GM19438 (cell line): ENCODE measurements at regions not wholly inside any gene's neighbourhood (a gene's known extent, or its start where the extent isn't known, plus 50 kb on each side); places are given as distances from the start of the nearest gene placed in this dataset.
"Not testable (repeated sequence)": the region's sequence is repeated elsewhere in the genome, so short reads cannot be mapped to it uniquely, and the experiment has no call there.

ENCODE experiments used
- ATAC-seq: cut with Tn5 transposase; IDR thresholded peaks from one replicate; pipeline ENCODE4 v1.9.1; 2021; ENCODE audit warnings: low read depth; ENCODE audit not compliant: unreplicated experiment

- no peak for ATAC-seq
Observed at GRCh38 chr6:139753198-139753861, 378.9 kb upstream of the CITED2 start.

DNA sequence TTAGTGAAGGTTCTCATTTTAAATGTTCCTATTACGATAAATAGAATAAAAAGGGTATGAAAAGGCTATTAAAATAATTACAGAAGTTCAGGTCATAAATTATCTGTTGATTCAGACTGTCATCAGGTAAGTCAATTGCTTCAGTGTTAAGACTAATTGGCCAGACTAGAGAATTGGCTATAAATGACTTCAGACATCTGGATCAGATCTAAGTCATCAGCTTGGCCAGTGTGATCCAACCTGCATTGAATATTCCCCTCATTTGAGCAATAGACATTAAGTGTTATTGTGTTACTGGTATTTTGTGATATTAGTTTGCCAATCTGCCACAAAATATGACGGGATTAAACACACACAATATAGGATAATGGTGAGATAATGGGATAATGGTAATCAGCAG is 377.6 kb upstream of the CITED2 start:
- ATAC-seq, result no peak

DNA sequence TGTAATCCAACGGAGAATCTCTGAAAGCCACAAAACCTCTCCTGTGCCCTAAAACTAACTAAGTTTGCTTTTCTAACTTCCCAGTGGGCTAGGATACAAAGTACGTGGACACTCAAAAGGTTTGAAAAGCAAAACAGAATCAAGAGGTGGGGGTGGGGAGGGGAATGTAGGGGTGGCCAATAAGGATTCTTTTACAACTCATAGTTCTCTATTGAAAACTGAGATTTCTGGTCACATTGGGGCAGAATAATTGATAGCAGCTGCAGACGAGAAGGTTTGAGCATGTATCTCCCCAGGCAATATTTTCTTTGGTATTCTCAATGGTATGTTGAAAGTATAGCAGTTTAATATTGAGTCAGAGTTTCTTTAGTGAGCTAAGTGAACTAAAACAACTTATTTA is 376.7 kb upstream of the CITED2 start:
- no peak for ATAC-seq

DNA sequence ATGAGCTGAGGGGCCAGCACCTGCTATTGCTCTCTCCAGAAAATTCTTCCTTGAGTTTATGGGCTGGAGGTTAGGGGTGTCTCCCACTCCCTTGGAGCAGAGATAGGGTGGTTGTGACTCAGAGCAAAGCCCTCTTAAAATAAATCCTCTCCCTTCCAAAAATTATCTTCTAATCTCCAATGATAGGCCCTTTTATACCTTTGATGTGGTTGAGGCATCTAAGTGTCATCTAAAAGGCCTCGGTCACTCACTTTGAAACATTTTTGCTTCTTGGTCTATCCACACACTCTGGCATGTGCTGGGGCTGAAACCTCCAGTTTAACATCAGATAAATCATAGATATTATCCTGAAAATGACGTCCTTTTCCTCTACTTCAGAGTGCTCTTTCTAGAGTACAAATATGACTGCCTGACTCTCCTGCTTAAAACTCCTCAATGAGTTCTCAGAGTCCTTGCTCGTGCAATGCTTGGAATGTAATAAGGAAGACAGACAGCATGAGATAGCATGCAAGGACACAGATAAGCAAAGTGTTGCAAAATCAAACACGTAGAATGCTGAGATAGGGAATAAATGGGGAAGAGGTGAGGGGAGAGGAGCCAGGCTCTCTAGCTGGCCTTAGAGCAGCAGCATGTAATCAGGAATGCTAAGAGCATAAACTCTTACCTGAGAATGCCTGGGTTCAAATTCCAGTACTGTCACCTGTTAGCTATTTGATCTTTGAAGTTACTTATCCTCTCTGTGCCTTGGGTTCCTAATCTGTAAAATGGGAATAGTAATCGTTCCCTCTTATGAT is 374.1 kb upstream of the CITED2 start:
- ATAC-seq, result no peak

DNA sequence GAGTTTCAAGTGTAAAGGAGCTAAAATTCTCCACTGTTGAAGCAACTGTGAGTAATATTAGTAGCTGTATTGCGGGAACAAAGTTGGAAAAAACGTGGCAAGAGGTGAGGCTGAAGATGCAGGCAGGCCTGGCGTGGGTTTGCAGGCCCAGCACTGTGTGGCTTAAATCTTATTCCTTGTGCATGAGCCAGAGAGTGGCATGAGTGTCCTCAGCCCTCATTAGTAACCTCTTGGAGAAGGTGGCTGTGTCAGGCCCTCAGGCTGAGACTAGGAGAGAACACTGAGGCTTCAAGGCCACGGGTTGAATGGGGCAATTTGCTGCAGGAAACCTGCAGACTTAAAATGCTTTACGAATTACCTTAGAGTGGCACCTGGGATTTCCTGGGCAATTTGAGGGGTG is 372.7 kb upstream of the CITED2 start:
- ATAC-seq, result no peak

DNA sequence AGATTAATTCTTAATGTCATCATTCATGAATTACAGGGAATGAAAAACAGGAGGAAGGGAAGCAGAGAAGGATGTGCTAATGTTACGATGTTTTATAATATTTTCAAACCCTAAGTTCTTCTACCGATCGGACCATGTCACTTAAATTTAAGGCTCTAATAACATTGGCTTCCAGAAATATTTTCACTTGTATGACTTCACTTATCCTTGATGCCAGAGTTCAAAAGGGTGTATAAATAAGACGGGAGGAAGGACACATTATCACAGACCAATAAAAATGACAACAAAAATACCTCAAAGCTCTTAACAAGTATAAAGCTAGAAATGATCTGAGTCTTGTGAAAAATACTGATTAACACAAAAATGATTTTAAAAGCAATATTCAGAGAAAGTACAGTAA is 370.4 kb upstream of the CITED2 start:
- no peak for ATAC-seq

GRCh38 chr6:139743664-139744437 is 369.4 kb upstream of the CITED2 start:
- ATAC-seq, result no peak

GRCh38 chr6:139742671-139743070 is 368.2 kb upstream of the CITED2 start:
- no peak for ATAC-seq

GRCh38 chr6:139738801-139739455 is 364.5 kb upstream of the CITED2 start:
- no peak for ATAC-seq

DNA sequence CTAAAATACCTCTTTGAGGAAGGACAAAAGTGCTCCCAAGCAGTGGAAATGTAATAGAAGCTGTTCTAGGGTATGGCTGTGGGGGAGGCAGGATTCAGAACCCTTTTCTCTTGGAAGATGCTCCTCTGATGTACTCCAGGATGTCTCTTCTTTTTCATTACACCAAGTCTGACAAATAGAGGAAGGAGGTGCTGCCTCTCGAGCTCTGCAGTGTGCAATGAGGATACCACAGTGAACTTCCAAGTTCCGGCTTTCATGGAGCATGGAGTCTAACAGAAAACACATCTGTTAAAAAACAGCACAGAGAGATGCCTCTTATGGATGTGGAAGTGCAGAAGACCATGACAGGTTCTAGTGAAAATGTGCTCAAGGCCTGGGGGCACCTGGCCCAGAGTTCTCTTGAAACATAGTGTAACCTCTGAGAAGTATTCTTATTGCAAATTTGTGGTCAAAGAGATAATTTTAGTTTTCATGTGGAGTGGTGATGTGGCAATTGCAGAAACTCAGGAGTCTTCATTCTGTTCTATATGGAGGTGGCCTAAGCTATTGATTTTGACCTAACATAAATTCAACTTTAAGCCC is 362.0 kb upstream of the CITED2 start:
- peak; percentile 86 for ATAC-seq

GRCh38 chr6:139732451-139732850 is 358.0 kb upstream of the CITED2 start:
- no peak for ATAC-seq

GRCh38 chr6:139730340-139730974 is 356.0 kb upstream of the CITED2 start:
- no peak for ATAC-seq

GRCh38 chr6:139728876-139729427 is 354.5 kb upstream of the CITED2 start:
- no peak for ATAC-seq

DNA sequence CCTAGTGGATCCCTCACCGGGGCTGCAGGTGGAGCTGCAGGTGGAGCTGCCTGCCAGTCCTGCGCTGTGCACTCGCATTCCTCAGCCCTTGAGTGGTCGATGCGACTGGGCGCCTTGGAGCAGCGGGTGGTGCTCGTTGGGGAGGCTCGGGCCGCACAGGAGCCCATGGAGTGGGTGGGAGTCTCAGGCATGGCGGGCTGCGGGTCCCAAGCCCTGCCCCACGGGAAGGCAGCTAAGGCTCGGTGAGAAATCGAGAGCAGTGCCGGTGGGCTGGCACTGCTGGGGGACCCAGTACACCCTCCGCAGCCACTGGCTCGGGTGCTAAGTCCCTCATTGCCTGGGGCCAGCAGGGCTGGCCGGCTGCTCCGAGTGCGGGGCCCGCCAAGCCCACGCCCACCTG is 351.8 kb upstream of the CITED2 start:
- not testable (repeated sequence) for ATAC-seq

GRCh38 chr6:139722530-139722929 is 348.1 kb upstream of the CITED2 start:
- ATAC-seq, result no peak

DNA sequence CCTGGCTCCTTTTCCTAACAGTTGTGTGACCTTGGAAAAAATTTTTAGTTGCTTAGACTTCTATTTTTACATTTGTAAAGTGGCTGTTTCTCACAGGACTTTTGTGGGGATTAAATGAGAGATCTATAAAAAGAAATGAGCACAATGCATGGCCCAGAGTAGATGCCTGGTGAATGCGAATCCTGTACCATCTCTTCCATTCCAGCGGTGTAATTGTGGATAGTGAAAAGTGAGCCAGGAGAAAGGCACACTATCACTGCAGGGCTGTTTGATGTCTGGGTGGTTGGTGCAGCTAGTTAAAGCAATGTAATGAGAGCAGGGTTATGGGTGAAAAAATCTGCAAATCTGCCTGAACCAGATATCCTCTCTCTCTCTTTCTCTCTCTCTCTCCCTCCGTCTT is 347.5 kb upstream of the CITED2 start:
- no peak for ATAC-seq

DNA sequence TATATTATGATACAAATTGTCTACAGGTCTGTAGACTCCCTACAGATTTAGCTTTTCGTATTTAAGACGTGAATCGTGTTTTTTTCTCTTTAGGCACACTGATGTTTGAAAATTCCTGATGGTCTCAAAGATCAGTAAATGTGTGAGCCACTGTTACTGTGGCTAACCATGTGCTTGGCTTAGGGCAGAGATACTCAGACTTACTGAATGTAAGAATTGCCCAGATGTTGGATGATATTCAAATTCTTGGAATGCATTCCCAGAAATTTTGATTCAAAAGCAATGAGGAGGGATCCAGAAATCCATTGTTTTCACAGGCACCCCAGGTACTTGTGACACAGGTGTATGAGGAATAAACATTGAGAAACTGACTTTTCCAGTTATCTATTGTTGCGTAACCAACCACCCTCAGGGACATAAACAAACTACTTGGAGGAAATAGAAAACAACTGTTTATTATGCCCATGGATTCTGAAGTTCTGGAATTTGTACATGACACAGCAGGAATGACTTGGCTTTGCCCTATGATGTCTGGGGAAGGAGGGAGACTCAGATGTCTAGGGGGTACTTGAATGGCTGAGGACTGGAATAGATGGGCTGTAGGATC is 339.6 kb upstream of the CITED2 start:
- no peak for ATAC-seq

- no peak for ATAC-seq
Observed at GRCh38 chr6:139713424-139713823, 339.0 kb upstream of the CITED2 start.

GRCh38 chr6:139712830-139713229 is 338.4 kb upstream of the CITED2 start:
- ATAC-seq, result no peak
